DMS 273 treated with DMSO at 0.1 percent for 48 hours (cell line): ENCODE measurements at regions not wholly inside any gene's neighbourhood (a gene's known extent, or its start where the extent isn't known, plus 50 kb on each side); places are given as distances from the start of the nearest gene placed in this dataset.

ENCODE experiments used
- DNase-seq: peaks from one replicate; lab custom pipeline; 2025; lab: John Stamatoyannopoulos, UW

DNA sequence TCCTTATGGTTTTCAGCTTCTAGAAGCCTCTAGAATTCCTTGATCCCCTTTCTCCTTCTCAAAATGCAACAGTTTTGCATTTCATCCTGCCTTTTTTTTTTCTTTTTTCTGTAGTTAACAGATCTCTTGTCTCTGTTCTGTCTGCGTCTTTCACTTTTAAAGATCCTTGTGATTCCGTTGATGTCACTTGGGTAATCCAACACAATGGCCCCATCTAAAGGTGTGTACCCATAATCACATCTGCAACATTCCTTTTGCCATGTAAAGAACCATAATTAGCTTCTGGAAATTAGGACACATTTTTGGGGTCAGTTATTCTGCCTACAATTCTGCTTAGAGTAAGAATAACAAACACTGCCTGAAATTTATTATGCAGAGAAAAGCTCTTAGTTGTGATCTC, 1180.9 kb upstream of the ADGRL3 start:
- no peak for DNase-seq

DNA sequence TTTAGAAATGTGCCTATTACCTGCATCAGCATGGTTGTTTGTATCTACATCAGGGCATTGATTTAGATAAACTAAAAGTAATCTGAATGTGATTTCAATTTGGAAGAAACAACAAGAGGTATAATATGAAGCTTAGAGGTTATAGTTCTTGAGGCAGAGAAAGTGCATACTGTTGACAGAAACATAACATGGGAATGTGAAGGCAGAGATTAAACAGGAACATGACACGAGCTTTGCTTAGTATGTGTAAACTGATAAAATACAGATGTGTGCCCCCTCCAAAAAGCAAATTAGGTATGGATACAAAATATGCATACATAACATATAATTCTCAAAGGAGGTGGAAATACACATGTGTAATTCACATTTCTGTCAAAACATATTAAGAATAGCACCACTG, 1180.2 kb upstream of the ADGRL3 start:
- no peak for DNase-seq

DNA sequence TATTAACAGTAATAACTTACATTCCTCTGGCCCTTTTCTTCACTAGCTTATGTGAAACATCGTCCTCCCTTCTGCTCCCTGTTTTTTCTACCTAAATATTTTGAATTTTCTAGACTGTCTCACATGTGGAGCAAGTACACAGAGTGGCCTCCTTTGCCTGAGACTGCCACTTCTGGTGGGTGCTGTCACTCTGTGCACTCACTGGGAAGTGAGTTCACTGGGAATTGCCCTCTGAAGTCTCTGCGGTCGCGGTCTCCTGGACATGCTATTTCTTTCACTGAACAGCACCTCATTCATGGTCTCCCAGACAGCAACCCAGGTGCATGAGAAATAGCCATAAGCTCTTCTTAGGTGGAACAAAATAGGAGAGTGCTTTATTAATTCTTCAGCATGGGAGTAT, 1179.7 kb upstream of the ADGRL3 start:
- DNase-seq: no peak

DNA sequence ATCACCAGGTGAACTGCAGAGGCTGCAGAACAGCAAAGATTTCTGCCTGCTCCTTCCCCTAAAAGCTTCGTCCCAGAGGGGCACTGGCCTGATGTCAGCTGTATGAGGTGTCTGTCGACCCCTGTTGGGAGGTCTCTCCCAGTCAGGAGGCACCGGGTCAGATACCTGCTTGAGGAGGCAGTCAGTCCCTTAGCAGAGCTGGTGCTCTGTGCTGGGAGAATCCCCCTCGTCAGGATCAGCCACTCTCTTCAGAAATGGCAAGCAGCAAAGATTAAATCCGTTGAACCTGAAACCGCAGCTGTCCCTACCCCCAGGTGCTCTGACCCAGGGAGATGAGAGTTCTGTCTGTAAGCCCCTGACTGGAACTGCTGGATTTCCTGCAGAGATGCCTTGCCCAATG, 1166.3 kb upstream of the ADGRL3 start:
- DNase-seq: no peak

DNA sequence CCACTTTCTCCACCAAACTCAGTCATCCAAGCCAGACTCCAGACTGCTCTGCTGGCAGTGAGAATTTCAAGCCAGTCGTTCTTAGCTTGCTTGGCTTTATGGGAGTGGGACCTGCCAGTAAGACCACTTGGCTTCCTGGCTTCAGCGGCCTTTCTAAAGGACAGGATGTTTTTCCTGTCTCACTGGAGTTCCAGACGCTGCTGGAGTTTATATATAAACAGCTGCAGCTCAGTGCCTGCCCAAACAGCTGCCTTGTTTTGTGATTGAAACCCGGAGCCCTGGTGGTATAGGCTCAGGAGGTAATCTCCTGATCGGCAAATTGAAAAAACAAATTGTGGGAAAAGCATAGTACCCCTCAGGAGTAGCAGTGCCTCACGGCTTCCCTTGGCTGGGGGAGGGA, 1165.8 kb upstream of the ADGRL3 start:
- DNase-seq: no peak

DNA sequence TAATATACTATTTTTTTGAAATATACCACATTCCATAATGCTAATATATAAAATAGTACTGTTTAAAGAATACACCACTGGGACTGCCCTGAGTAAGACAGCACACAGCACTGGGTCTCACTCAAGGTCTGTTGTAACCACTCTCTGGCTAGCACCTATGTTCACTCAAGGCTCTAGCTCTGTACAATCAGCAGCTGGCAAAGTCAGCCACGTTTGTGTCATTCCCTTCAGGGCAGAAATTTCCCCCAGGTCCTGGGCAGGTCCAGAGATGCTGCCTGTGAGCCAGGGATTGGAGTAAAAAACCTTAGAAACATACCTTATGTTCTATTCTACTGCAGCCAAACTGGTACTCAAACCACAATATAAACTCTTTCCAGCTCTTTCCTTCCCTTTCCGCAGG, 1160.2 kb upstream of the ADGRL3 start:
- no peak for DNase-seq

DNA sequence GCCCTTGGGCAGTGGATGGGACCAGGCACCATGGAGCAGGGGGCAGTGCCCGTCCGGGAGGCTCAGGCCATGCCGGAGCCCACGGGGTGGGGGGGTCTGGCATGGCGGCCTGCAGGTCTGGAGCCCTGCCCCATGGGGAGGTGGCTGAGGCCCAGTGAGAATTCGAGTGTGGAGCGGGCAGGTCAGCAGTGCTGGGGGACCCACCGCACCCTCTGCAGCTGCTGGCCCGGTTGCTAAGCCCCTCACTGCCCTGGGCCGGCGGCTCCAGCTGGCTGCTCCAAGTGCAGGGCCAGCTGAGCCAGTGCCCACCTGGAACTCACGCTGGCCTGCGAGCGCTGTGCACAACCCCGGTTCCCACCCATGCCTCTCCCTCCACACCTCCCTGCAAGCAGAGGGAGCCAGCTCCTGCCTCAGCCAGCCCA, 1157.9 kb upstream of the ADGRL3 start:
- DNase-seq: no peak

DNA sequence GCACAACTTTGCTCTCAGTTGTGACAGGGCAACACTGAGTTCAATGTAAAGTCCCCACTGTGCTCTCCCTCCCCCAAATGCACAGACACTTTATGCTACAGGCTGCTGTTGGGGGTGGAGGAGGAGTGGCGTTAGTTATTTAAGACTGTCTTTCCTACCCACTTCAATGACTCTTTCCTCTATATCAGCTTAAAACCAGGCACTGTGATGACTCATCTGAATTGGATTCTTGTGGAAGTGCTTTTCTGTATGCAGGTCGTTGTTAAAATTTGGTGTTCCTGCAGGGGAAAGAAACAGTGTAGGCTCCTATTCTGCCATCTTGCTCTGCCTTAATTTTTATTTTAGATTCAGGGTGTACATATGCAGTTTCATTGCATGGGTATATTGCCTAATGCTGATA, 1157.2 kb upstream of the ADGRL3 start:
- no peak for DNase-seq

DNA sequence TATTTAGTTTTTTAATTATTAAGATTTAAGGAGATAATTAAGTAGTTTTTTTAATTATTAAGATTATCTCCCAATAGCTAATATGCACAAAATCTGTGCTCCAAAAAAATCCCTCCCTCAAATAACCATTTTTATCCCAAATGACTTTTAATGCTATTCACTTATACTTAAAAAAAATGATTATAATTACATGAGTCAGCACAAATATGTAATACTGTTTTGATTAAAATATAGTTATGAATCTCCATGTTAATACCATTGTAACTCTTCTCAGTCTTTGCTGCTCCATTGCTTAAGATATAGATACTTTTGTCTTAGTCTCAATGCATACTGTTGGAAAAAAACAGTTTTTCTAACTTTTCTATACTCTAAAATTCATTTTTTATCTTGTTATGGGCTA, 1121.1 kb upstream of the ADGRL3 start:
- no peak for DNase-seq

DNA sequence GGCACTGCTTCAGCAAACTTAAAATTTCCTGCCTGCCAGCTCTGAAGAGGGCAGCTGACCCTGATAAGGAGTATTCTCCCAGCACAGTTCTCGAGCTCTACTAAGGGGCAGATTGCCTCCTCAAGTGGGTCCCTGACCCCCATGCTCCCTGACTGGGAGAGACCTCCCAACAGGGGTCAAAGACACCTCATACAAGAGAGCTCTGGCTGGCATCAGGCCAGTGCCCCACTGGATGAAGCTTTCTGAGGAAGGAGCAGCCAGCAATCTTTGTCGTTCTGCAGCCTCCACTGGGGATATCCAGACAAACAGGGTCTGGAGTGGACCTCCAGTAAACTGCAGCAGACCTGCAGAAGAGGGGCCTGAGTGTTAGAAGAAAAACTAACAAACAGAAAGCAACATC, 1118.3 kb upstream of the ADGRL3 start:
- no peak for DNase-seq

DNA sequence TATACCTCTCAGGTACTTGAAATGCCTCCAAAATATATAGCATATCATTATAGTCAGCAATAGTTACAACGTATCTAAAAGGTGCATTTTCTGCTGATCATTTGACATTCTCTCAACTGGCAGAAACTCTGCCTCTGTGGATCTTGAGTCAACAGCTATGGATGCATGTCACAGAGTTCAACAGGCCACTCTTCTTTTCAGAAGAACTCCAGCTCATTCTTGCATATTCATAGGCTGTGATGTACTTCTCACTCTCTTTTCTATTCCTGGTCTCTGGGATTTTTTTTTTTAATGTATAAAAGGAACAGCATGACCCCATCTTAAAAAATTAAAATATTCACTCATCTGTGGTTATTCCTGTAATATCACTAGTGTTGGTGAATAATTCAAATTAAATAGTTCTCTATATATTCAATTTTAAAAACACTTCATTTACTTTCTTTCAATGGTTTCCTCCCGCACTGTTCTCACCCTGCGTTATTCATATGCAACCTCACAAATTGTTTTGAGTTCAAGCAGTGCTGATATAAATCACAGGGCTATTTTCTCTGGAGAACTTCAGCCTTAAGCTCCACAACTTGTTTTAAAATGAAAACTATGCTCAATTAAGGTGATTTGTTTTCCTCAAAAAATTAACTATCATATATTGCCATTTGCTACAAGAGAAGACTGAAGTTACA, 1111.2 kb upstream of the ADGRL3 start:
- no peak for DNase-seq

DNA sequence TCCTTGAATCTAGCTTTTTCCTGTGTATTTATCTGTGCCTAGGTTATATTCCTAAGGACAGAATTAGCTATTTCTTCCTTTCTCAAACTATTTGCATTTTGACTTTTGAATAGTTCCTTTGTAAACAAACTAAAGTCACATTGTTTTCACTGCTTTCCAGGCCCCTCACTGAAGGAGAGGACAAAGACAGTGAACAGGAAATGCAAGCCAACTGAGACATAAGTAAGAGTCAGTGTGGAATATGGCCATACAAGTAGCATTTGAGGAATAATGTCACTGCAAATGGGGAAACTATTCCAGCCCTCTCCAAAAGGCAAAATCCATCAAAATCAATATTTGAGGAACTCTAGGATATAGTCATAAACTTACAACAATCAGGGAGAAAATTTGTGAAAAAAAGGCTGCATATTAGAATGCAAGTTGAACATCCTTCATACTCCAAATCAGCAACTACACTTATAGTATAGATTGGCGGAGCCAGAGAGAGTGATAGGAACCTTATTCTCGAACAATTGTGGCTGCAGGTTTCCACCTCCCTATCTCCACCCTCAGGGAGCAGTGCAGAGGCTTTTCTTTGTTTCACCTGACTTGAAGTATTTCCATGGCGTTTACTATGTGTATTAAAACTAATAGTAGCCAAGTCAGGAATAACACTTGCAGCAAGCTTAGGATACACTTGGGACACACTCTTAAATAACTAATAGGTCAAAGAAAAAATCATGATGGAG, 1110.4 kb upstream of the ADGRL3 start:
- no peak for DNase-seq

DNA sequence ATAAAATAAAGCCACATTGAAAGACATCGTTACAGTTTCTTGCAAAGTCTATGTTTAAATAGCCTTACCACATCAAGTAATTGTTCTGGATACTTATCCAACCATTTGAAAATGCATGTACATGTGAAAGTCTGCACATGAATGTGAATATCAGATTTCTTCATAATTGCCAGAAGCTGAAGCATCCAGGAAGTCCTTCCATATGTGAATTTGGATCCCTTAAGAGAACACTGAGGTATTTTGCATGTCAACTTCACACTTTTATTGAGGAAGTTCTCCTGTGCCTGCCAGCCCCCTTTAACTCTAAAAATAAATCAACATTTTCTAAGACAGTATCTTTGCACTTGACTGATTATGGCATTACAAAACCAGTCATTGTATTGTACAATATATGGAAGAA, 1103.5 kb upstream of the ADGRL3 start:
- no peak for DNase-seq

DNA sequence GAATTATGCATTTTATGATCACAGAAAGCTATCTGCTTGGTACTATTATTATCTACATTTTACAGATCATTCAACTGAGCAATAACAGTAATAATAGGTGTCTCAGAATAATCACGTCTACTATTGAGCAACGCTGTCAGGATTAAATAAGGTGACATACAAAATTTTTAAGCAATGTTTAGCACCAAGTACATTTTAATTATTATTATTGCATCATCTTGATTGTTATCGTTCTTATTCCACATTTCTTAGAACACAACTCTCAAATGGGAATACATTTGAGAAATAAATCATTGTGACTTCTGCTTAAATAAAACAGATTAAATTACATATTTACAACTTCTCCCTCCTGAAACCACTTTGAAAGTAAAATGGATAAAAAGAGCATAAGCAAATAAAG, 1083.5 kb upstream of the ADGRL3 start:
- no peak for DNase-seq

DNA sequence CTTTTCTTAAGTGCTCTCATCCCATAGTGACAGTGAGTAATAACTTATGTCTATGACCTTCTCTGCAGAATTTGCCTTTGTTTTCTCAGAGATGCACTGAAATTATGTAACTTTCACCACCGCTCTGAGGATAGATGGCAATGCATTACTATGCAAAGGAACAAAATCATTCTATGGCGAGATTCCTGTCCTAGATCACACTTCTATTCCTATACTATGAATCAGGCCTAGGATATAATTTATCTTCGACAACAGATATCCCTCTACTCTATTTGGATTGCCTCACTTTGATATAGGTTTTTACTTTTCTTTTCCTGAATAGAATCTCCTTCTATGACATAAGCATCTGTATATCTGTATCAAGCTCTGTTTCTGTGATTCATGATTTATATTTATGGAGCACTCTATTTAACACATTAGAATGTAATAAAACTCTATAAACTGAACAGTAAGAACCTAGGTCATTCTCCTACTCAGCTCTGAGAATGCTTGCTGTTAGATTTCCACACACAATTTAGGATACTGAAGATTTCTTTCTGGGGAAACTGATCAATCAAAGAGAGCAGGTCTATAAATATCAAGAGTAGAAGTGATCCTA, 1082.3 kb upstream of the ADGRL3 start:
- DNase-seq: no peak

DNA sequence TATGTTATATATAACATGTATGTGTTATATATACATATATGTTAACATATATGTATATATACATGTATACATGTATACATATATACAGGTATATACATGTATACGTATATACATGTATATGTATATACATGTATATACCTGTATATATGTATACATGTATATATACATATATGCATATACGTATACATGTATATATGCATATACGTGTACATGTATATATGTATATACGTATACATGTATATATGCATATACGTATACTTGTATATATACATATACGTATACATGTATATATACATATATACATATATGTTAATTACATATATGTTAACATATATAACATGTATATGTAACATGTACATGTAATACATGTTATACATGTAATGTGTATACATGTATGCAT, 1077.3 kb upstream of the ADGRL3 start:
- DNase-seq: no peak

DNA sequence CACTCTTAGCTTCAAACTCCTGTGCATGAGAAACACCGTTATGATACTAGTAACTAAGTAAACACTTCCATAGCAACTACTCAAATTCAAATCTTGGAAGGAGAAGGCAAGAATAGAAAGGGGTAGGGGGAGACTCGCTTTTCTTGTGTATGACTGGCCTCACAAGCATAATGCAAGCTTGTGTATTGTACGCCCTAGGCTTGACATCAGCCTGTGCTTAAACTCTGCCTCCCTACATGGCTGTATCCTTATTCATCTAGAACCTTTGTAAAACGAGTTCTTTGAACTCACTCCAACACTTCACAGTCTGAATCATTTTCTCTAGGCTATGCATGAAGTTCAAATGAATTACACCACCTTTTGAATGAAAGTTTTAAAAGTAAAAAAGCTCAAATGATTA, 1071.2 kb upstream of the ADGRL3 start:
- no peak for DNase-seq

DNA sequence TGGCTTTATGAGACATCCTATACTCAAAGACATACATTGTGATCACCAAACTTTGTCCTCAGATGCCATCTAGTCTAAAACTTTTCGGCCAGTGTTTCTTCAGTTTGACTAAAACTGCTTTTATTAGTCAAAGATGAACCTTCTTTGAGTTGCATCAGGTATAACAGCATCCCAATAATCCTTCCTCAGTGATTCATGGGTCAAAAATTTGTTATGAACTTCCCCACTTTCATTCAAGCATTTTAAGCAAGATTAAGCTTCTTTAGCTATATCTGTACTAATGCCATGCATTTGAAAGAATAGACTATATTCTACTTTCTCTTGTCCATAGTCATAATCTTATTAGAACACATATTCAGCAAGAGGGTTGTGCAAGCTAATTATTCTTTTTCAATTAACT, 1070.4 kb upstream of the ADGRL3 start:
- no peak for DNase-seq

DNA sequence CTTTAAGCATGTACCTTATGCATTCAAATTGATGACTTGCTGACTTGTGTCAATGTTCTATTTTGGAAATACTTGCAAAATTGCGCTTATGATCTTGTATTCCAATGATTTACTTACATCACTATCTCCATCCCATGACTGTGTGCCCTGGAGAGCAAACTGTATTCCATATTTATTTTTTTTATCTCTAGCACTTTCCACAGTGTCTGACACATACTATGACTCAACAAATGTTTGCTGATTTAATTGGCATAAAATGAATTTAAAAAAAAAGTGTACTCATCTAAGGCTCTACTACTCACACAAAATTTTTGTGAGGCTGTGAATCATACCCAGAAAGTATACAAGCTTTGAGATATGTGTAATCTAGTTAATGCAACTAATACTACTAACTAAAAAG, 1066.8 kb upstream of the ADGRL3 start:
- no peak for DNase-seq

DNA sequence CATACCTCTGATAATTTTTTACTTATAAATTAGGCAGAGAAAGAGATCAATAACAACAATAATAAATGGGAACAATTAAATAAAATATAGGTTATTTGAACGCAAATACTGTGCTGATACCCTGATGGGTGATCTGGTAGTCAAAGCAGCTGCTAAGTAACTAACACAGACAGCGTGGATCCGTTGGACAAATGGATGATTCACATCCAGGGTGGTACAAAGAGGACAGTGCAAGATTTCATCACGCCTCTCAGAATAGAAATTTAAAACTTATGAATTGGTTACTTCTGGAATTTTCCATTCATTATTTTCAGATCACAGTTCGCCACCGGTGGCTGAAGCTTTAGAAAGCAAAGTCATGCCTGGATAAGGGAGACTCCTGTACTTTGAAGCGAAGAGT, 1066.0 kb upstream of the ADGRL3 start:
- DNase-seq: no peak

DNA sequence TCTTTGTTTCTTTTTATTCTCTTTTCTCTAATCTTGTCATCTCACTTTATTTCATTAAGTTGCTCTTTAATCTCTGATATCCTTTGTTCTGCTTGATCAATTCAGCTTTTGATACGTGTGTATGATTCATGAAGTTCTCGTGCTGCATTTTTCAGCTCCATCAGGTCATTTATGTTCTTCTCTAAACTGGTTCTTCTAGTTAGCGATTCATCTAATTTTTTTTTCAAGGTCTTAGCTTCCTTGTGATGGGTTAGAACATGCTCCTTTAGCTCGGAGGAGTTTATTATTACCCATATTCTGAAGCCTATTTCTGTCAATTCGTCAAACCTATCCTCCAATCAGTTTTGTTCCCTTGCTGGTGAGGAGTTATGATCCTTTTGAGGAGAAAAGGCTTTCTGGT, 1045.0 kb upstream of the ADGRL3 start:
- DNase-seq: no peak

DNA sequence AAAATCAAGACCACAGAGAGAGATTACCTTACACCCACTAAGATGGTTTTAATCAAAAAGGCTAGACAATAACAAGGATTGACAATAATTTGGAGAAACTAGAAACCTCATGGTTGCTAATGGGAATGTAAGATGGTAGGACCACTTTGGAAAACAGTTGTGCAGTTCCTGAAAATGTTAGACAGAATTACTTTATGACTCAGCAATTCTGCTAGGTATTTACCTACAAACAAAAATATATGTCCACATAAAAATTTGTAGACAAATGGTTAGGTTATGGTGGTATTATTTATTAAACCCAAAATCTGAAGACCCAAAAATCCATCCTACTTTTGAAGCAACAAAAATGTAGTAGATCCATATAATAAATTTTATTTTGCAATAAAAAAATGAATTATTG, 1027.0 kb upstream of the ADGRL3 start:
- DNase-seq: no peak

DNA sequence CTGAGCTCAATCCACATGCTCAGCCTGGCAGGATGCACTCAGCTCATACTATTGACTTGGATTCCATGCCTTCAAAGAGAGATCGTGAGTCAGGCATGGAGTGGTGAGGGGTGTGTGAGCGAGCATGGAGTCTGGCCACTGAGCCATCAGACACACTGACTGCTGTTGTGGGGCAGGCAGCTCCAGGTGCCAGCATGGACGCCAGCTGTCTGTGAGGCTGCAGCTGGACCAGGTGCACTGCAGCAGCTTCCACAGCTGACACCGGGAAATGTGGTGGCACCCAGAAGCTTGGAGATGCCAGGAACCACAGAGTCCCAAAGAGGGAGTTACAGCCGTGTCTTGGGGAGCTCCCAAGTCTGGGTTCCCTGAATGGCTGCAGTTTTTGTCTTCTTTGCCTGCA, 1026.4 kb upstream of the ADGRL3 start:
- no peak for DNase-seq

DNA sequence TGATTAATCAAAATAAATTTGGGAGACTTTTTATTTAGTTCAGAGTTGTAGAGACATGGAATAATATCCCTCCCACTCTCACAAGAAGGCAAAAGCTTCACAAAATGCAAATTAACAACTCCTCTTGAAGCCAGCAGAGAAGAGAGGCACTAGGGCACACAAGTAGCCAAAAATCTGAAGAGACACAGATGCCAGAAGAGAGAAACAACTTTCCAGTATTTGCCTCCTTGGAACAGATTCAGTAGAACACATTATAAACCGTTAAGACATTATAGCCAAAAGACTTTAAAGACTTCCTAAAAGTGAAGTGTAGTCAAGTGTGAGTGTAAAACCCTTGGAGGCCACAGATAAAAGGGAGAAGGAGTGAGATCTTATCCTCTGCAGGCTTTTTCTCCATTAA, 1024.9 kb upstream of the ADGRL3 start:
- DNase-seq: no peak
